ENCODE measurements at regions not wholly inside any gene's neighbourhood (a gene's known extent, or its start where the extent isn't known, plus 50 kb on each side); places are given as distances from the start of the nearest gene placed in this dataset.

- no peaks in the 10 kb centered on the region for H3K36me3 ChIP-seq (ENCODE audit: control insufficient read depth, insufficient read depth, low read length)
Observed at GRCh38 chr9:87320146-87320884, 177.4 kb upstream of the DAPK1 start.

GRCh38 chr9:87322840-87323635, 174.6 kb upstream of the DAPK1 start:
- no CpG with 5 or more reads among the region's 5 CpGs for WGBS (ENCODE audit: insufficient coverage, insufficient read length)
- no peaks in the 10 kb centered on the region for H3K4me1 ChIP-seq (ENCODE audit: control insufficient read depth, insufficient read depth, low read length)
- DNase-seq (ENCODE audit: low read depth, low spot score), result no peak

More at GRCh38 chr9:87320146-87320884, 177.4 kb upstream of the DAPK1 start:
- no peaks in the 10 kb centered on the region for H3K9me3 ChIP-seq (ENCODE audit: control insufficient read depth, insufficient read depth, low read length)
- WGBS (ENCODE audit: insufficient coverage, insufficient read length), result no CpG with 5 or more reads among the region's 2 CpGs
- H3K27me3 ChIP-seq (ENCODE audit: control insufficient read depth, insufficient read depth, low read length), result no peaks in the 10 kb centered on the region
- no peaks in the 10 kb centered on the region for H3K4me1 ChIP-seq (ENCODE audit: control insufficient read depth, insufficient read depth, low read length)
- no peak overlapping the region for H3K4me3 ChIP-seq (ENCODE audit: low read length)
- no peak for DNase-seq (ENCODE audit: low read depth, low spot score)
- H3K27ac ChIP-seq (ENCODE audit: low read length), result no peak overlapping the region

DNA sequence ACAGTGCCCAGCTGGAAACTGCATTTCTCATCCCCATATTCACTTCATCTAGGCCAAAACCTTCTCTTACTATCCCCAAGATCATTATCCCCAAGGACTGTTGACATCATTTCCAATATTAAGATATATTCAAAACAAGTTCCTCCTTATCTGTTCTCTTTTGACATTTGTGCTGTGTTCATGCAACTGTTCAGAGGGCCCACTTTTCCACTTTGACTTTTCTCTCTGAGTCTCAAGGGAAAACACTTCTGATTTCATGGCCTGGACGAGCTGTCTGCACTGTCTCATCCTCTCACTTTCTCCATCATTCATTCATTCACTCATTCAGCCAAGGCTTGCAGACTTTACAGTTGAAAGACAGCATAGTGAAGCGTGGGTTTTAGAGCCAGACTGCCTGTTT, 173.7 kb upstream of the DAPK1 start:
- no peak for DNase-seq (ENCODE audit: low read depth, low spot score)
- no peaks in the 10 kb centered on the region for H3K27me3 ChIP-seq (ENCODE audit: control insufficient read depth, insufficient read depth, low read length)
- H3K27ac ChIP-seq (ENCODE audit: low read length), result no peak overlapping the region
- H3K36me3 ChIP-seq (ENCODE audit: control insufficient read depth, insufficient read depth, low read length), result no peaks in the 10 kb centered on the region
- no CpG with 5 or more reads among the region's 2 CpGs for WGBS (ENCODE audit: insufficient coverage, insufficient read length)
- H3K4me3 ChIP-seq (ENCODE audit: low read length), result no peak overlapping the region
- no peaks in the 10 kb centered on the region for H3K9me3 ChIP-seq (ENCODE audit: control insufficient read depth, insufficient read depth, low read length)
- H3K4me1 ChIP-seq (ENCODE audit: control insufficient read depth, insufficient read depth, low read length), result no peaks in the 10 kb centered on the region

More at GRCh38 chr9:87322840-87323635, 174.6 kb upstream of the DAPK1 start:
- Histone ChIP-seq H3K9me3 (ENCODE audit: control insufficient read depth, insufficient read depth, low read length) (no peaks in the 10 kb centered on the region), H3K4me3 (ENCODE audit: low read length) (no peak overlapping the region), H3K27ac (ENCODE audit: low read length) (no peak overlapping the region), H3K36me3 (ENCODE audit: control insufficient read depth, insufficient read depth, low read length) (no peaks in the 10 kb centered on the region), H3K27me3 (ENCODE audit: control insufficient read depth, insufficient read depth, low read length) (no peaks in the 10 kb centered on the region)

DNA sequence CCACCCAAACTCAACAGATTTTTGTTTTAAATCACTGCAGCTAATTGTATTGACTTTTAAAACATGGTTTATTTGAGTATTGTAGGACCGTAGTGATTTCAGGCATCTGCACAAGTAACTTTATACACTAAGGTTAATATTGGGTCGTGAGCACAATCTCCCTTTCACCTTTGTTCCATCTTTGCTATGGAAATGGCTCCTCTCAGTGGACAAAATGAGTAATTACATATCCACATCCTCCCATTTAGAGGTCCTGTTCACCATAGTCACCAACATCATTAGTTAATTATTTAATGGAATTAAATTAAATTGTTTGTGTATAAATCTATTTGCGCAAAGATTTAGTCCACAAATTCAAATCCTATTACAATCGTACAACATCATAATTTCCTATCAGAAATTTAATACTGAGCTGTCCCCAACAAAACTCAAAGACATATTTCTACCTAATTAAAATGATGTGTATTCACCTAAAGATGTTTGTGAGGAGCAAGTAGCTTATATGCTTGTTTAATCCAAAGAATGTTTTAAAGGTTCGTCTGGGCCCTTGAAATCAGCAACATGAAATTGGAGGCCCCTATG, 173.0 kb upstream of the DAPK1 start:
- H3K4me1 ChIP-seq (ENCODE audit: control insufficient read depth, insufficient read depth, low read length), result no peaks in the 10 kb centered on the region
- no peak for DNase-seq (ENCODE audit: low read depth, low spot score)
- no CpG with 5 or more reads among the region's 5 CpGs for WGBS (ENCODE audit: insufficient coverage, insufficient read length)

DNA sequence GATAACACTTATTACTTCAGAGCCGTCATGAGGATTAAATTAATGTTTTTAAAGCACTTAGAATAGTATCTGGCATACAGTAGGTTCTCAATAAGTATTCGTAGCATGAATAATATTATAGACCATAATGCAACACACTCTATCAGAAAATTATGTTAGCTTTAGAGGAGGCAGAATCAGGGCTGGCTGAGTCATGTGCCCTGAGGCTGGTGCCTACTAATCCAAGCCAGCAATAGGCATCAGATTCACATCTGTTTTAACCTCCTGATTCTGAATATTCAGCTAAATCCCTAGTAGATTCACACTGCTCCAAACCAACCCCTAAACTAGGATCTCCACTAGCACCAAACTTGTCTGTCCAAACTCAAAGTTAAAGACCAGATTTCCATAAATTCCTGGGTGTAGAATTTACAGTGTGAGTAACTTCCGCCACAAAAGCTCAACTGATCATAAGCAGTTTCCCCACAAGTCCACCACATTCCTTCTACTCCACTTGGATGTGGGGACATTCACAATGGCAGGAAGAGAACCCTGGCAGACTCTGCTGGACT, 170.0 kb upstream of the DAPK1 start:
- H3K4me3 ChIP-seq (ENCODE audit: low read length), result no peak overlapping the region
- no peaks in the 10 kb centered on the region for H3K27me3 ChIP-seq (ENCODE audit: control insufficient read depth, insufficient read depth, low read length)
- no peaks in the 10 kb centered on the region for H3K9me3 ChIP-seq (ENCODE audit: control insufficient read depth, insufficient read depth, low read length)
- no peaks in the 10 kb centered on the region for H3K4me1 ChIP-seq (ENCODE audit: control insufficient read depth, insufficient read depth, low read length)
- no CpG with 5 or more reads among the region's 3 CpGs for WGBS (ENCODE audit: insufficient coverage, insufficient read length)
- no peaks in the 10 kb centered on the region for H3K36me3 ChIP-seq (ENCODE audit: control insufficient read depth, insufficient read depth, low read length)
- no peak for DNase-seq (ENCODE audit: low read depth, low spot score)
- no peak overlapping the region for H3K27ac ChIP-seq (ENCODE audit: low read length)

More for the DNA sequence above, 173.0 kb upstream of the DAPK1 start:
- Histone ChIP-seq H3K4me3 (ENCODE audit: low read length) (no peak overlapping the region), H3K9me3 (ENCODE audit: control insufficient read depth, insufficient read depth, low read length) (no peaks in the 10 kb centered on the region), H3K27ac (ENCODE audit: low read length) (no peak overlapping the region), H3K36me3 (ENCODE audit: control insufficient read depth, insufficient read depth, low read length) (no peaks in the 10 kb centered on the region), H3K27me3 (ENCODE audit: control insufficient read depth, insufficient read depth, low read length) (no peaks in the 10 kb centered on the region)

- H3K36me3 ChIP-seq (ENCODE audit: control insufficient read depth, insufficient read depth, low read length), result no peaks in the 10 kb centered on the region
- no CpG with 5 or more reads among the region's 6 CpGs for WGBS (ENCODE audit: insufficient coverage, insufficient read length)
Observed at GRCh38 chr9:87333802-87334201, 163.9 kb upstream of the DAPK1 start.

DNA sequence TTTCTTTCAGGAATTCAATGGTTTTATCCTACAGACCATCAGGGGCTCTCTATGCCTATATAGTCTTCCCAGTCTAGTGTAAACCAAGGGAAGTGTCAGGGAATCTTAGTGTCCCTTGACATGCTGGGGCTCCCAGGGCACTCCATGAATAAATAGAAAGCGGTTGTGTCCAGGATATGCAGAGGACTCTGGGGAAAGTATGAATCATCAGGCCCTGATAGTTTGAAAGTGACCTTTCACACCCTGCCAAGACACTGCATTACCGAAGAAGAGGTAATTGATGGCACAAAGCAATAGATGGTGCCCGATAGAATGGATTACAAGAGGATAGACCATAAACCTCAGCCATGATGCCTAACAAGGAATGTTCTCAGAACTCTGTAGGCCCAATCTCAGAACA, 163.3 kb upstream of the DAPK1 start:
- Histone ChIP-seq H3K27me3 (ENCODE audit: control insufficient read depth, insufficient read depth, low read length) (no peaks in the 10 kb centered on the region), H3K9me3 (ENCODE audit: control insufficient read depth, insufficient read depth, low read length) (no peaks in the 10 kb centered on the region), H3K4me1 (ENCODE audit: control insufficient read depth, insufficient read depth, low read length) (peaks cover 4% of the 10 kb centered on the region; the same call in 1 of the 2 replicates), H3K36me3 (ENCODE audit: control insufficient read depth, insufficient read depth, low read length) (no peaks in the 10 kb centered on the region), H3K27ac (ENCODE audit: low read length) (no peak overlapping the region), H3K4me3 (ENCODE audit: low read length) (no peak overlapping the region)
- whole genome bisulfite sequencing (ENCODE audit: insufficient coverage, insufficient read length), result no CpG with 5 or more reads among the region's 3 CpGs
- DNase-seq (ENCODE audit: low read depth, low spot score), result no peak

More at GRCh38 chr9:87333802-87334201, 163.9 kb upstream of the DAPK1 start:
- H3K27ac ChIP-seq (ENCODE audit: low read length), result no peak overlapping the region
- peaks cover 4% of the 10 kb centered on the region; the same call in 1 of the 2 replicates for H3K4me1 ChIP-seq (ENCODE audit: control insufficient read depth, insufficient read depth, low read length)
- H3K9me3 ChIP-seq (ENCODE audit: control insufficient read depth, insufficient read depth, low read length), result no peaks in the 10 kb centered on the region
- no peaks in the 10 kb centered on the region for H3K27me3 ChIP-seq (ENCODE audit: control insufficient read depth, insufficient read depth, low read length)
- DNase-seq (ENCODE audit: low read depth, low spot score), result no peak
- H3K4me3 ChIP-seq (ENCODE audit: low read length), result no peak overlapping the region

DNA sequence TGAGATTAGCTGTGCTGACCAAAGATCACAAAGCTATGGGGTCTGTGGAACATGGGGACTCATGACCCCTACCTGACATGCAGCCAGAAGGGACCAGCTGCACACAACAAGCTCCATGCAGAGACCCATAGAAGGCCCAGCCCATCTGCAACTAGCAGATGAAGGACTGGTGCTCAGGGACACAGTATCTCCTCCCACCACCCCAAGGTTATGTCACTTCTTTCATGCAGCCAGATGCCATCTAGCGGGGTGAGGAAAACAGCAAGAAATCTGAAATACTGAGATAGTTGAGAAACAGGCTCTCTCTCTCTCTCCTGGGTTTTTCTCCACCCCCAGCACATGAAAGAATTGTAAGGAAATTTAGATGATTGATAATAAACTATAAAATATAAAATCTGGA, 161.3 kb upstream of the DAPK1 start:
- Histone ChIP-seq H3K4me3 (ENCODE audit: low read length) (no peak overlapping the region), H3K36me3 (ENCODE audit: control insufficient read depth, insufficient read depth, low read length) (no peaks in the 10 kb centered on the region), H3K27me3 (ENCODE audit: control insufficient read depth, insufficient read depth, low read length) (no peaks in the 10 kb centered on the region), H3K9me3 (ENCODE audit: control insufficient read depth, insufficient read depth, low read length) (no peaks in the 10 kb centered on the region), H3K27ac (ENCODE audit: low read length) (no peak overlapping the region), H3K4me1 (ENCODE audit: control insufficient read depth, insufficient read depth, low read length) (peaks cover 6% of the 10 kb centered on the region; the same call in 1 of the 2 replicates)
- no CpG with 5 or more reads among the region's 1 CpG for WGBS (ENCODE audit: insufficient coverage, insufficient read length)
- DNase-seq (ENCODE audit: low read depth, low spot score), result no peak

- H3K4me3 ChIP-seq (ENCODE audit: low read length), result no peak overlapping the region; the same call in 1 of the 2 replicates
- H3K36me3 ChIP-seq (ENCODE audit: control insufficient read depth, insufficient read depth, low read length), result no peaks in the 10 kb centered on the region
- DNase-seq (ENCODE audit: low read depth, low spot score), result no peak
- no CpG with 5 or more reads among the region's 12 CpGs for WGBS (ENCODE audit: insufficient coverage, insufficient read length)
- H3K9me3 ChIP-seq (ENCODE audit: control insufficient read depth, insufficient read depth, low read length), result no peaks in the 10 kb centered on the region
- H3K27me3 ChIP-seq (ENCODE audit: control insufficient read depth, insufficient read depth, low read length), result no peaks in the 10 kb centered on the region
- H3K27ac ChIP-seq (ENCODE audit: low read length), result no peak overlapping the region
- H3K4me1 ChIP-seq (ENCODE audit: control insufficient read depth, insufficient read depth, low read length), result peaks cover 6% of the 10 kb centered on the region; the same call in 1 of the 2 replicates
Observed at GRCh38 chr9:87336914-87337333, 160.7 kb upstream of the DAPK1 start.
